OCI-LY3 (cell line): ENCODE measurements at regions not wholly inside any gene's neighbourhood (a gene's known extent, or its start where the extent isn't known, plus 50 kb on each side); places are given as distances from the start of the nearest gene placed in this dataset.
"Not testable (repeated sequence)": the region's sequence is repeated elsewhere in the genome, so short reads cannot be mapped to it uniquely, and the experiment has no call there.

ENCODE experiments used
- H2AFZ ChIP-seq: fragments of 200-600, 300-600 bp; shearing (Covaris generic); 2 replicates; pipeline ENCODE4 v1.6.0; 2014; ENCODE audit warnings: antibody characterized with exemption, low read depth, low read length
- H3K27ac ChIP-seq: fragments of 200-600, 300-600 bp; sonication (generic); 2 replicates; pipeline ENCODE4 v1.5.1; 2014; ENCODE audit warnings: mild to moderate bottlenecking, low read length, moderate library complexity, mixed read lengths
- H3K27me3 ChIP-seq: fragments of 200-600, 300-600 bp; sonication (generic); 2 replicates; pipeline ENCODE4 v1.6.1; 2014; ENCODE audit warnings: low read depth, low read length, mixed read lengths
- H3K36me3 ChIP-seq: fragments of 200-600, 300-600 bp; sonication (generic); replicated peaks from 2 replicates; pipeline ENCODE3; 2014; ENCODE audit warnings: low read depth, low read length, mixed read lengths
- H3K4me1 ChIP-seq: fragments of 300-600, 200-600 bp; sonication (generic); 2 replicates; pipeline ENCODE4 v1.6.1; 2014; ENCODE audit warnings: low read length, mixed read lengths
- H3K4me2 ChIP-seq: fragments of 200-600, 300-600 bp; sonication (generic); 2 replicates; pipeline ENCODE4 v1.6.1; 2014; ENCODE audit warnings: low read length, mixed read lengths
- H3K4me3 ChIP-seq: fragments of 300-600, 200-600 bp; sonication (generic); 2 replicates; pipeline ENCODE4 v1.5.1; 2014; ENCODE audit warnings: antibody characterized with exemption, mild to moderate bottlenecking, low read length, moderate library complexity
- H3K79me2 ChIP-seq: fragments of 300-600, 200-600 bp; shearing (Covaris generic); 2 replicates; pipeline ENCODE4 v1.6.1; 2014; ENCODE audit warnings: mild to moderate bottlenecking, low read length, mixed read lengths
- H3K9ac ChIP-seq: fragments of 300-600, 200-600 bp; shearing (Covaris generic); 2 replicates; pipeline ENCODE4 v1.6.0; 2014; ENCODE audit warnings: mild to moderate bottlenecking, low read length, moderate library complexity
- H3K9me3 ChIP-seq: fragments of 200-600, 300-600 bp; shearing (Covaris generic); 2 replicates; pipeline ENCODE4 v1.6.1; 2014; ENCODE audit warnings: low read length, mixed read lengths; ENCODE audit not compliant: insufficient read depth
- H4K20me1 ChIP-seq: fragments of 200-600, 300-600 bp; sonication (generic); 2 replicates; pipeline ENCODE4 v1.6.1; 2016; ENCODE audit warnings: low read length, mixed read lengths; ENCODE audit not compliant: insufficient read depth
- CTCF ChIP-seq: fragments of 200-600, 300-600 bp; sonication (generic); IDR thresholded peaks from 2 replicates; pipeline ENCODE4 v1.5.1; 2014; ENCODE audit warnings: antibody characterized with exemption, low read length, low read depth
- EZH2phosphoT487 ChIP-seq: fragments of 200-600 bp; shearing (Covaris generic); IDR thresholded peaks from 2 replicates; pipeline ENCODE4 v1.6.1; 2018; ENCODE audit warnings: antibody characterized with exemption, mixed run types, low read depth

GRCh38 chr18:10249801-10250200 lies 204.6 kb upstream of the APCDD1 start:
- Histone ChIP-seq H3K4me3 (no peak overlapping the region), H3K27me3 (no peaks in the 10 kb centered on the region), H3K27ac (no peak overlapping the region), H3K9me3 (no peaks in the 10 kb centered on the region), H3K4me1 (no peaks in the 10 kb centered on the region), H4K20me1 (no peaks in the 10 kb centered on the region), H3K79me2 (no peaks in the 10 kb centered on the region), H3K36me3 (no peaks in the 10 kb centered on the region), H3K9ac (no peak overlapping the region), H3K4me2 (no peak overlapping the region), H2AFZ (no peak overlapping the region)
- TF ChIP-seq CTCF (no peak), EZH2phosphoT487 (no peak)

- no peaks in the 10 kb centered on the region for H3K27me3 ChIP-seq
- H3K27ac ChIP-seq = no peak overlapping the region
- no peaks in the 10 kb centered on the region for H3K79me2 ChIP-seq
- no peaks in the 10 kb centered on the region for H3K4me1 ChIP-seq
- no peaks in the 10 kb centered on the region for H3K36me3 ChIP-seq
- no peak overlapping the region for H3K9ac ChIP-seq
- no peak overlapping the region for H3K4me3 ChIP-seq
- H3K4me2 ChIP-seq = no peak overlapping the region
- no peak overlapping the region for H2AFZ ChIP-seq
- no peaks in the 10 kb centered on the region for H3K9me3 ChIP-seq
- TF ChIP-seq CTCF (no peak), EZH2phosphoT487 (no peak)
- H4K20me1 ChIP-seq = no peaks in the 10 kb centered on the region
These were observed 201.9 kb upstream of the APCDD1 start for GRCh38 chr18:10252494-10252893.

- Histone ChIP-seq H2AFZ (no peak overlapping the region), H3K79me2 (no peaks in the 10 kb centered on the region), H3K4me1 (no peaks in the 10 kb centered on the region), H3K9me3 (no peaks in the 10 kb centered on the region), H3K27ac (no peak overlapping the region), H3K4me3 (no peak overlapping the region), H4K20me1 (no peaks in the 10 kb centered on the region), H3K36me3 (no peaks in the 10 kb centered on the region), H3K4me2 (no peak overlapping the region), H3K27me3 (no peaks in the 10 kb centered on the region), H3K9ac (no peak overlapping the region)
- no peak for TF ChIP-seq EZH2phosphoT487
- TF ChIP-seq CTCF = no peak
These were observed 201.3 kb upstream of the APCDD1 start for GRCh38 chr18:10252952-10253705.

GRCh38 chr18:10256276-10256675 lies 198.2 kb upstream of the APCDD1 start:
- not testable (repeated sequence) for H3K4me3 ChIP-seq, H3K27me3 ChIP-seq, H3K27ac ChIP-seq, H3K9me3 ChIP-seq, H3K79me2 ChIP-seq, H3K9ac ChIP-seq, H4K20me1 ChIP-seq, H3K4me1 ChIP-seq, H2AFZ ChIP-seq, H3K4me2 ChIP-seq, H3K36me3 ChIP-seq
